Pancreas (tissue), 10 donors: ENCODE measurements at regions not wholly inside any gene's neighbourhood (a gene's known extent, or its start where the extent isn't known, plus 50 kb on each side); places are given as distances from the start of the nearest gene placed in this dataset.

ENCODE experiments used
- ATAC-seq, 4 donors: fragments of 200-7000 bp; cut with Tn5 transposase; one replicate each; pipeline versions ENCODE4 v1.8.0 to v1.9.1; 2020; ENCODE audit warnings: mild to moderate bottlenecking in 4 of 4, moderate library complexity in 4 of 4
- DNase-seq, 6 donors: peaks; one replicate each; pipeline ENCODE4 v3.0.0-alpha.2; 2020
- FAIRE-seq: peaks from 2 replicates; lab custom pipeline; 2012; peaks lifted over from hg19 to GRCh38; lab: Jason Lieb, UNC
- H3K27ac ChIP-seq, 4 donors: fragments of 200-600 bp; sonication (generic); 1 replicate in 3 of 4; 2 replicates in 1 of 4; pipeline versions ENCODE4 v1.5.0 to v1.8.0; 2020
- H3K27me3 ChIP-seq, 4 donors: fragments of 200-600 bp; one replicate each; pipeline ENCODE4 v1.8.0; 2021
- H3K36me3 ChIP-seq, 3 donors: fragments of 200-600 bp; sonication (generic) in 1 of 3; one replicate each; pipeline versions ENCODE4 v1.5.0 to v1.8.0; 2020 to 2021
- H3K4me1 ChIP-seq, 3 donors: fragments of 200-600 bp; one replicate each; pipeline ENCODE4 v1.8.0; 2021
- H3K4me3 ChIP-seq, 4 donors: fragments of 200-600 bp; sonication (generic) in 2 of 4; one replicate each; pipeline versions ENCODE4 v1.5.0 to v1.8.0; 2020 to 2021
- H3K9me3 ChIP-seq, 4 donors: fragments of 200-600 bp; one replicate each; pipeline ENCODE4 v1.8.0; 2021
- CTCF ChIP-seq, 4 donors: fragments of 200-600 bp; sonication (generic) in 3 of 4; IDR thresholded peaks; one replicate each; pipeline versions ENCODE4 v1.5.0 to v1.8.0; 2021; ENCODE audit warnings: antibody characterized with exemption in 4 of 4
- WGBS, 2 donors: extraction: QIAGEN DNeasy Blood & Tissue Kit; methylation state at CpG; one replicate each; pipeline ENCODE4 v1.1.7; 2013; 5-methylcytosine and 5-hydroxymethylcytosine counted together
- intact Hi-C, 3 donors: fragments of 100-400 bp; cut with DNase I; formaldehyde crosslinking; loops; one replicate each; pipeline versions ENCODE4 v1.11.1 to v1.14.2; 2022
- donor health status: healthy with polysubstance abuse.
- donor health status: DM: no; HTN: no; CAD: no; lungs with moderate emphysema.
- donor health status: DM: no; HTN: no; CAD: no.
- donor health status: control.
- donor health status: control.
- donor health status: Bipolar disorder and iron deficiency.
- donor health status: DM: yes; HTN: yes; CAD: no.
- donor health status: DM: no; HTN: no; CAD: no.
- donor health status: DM: no; HTN: no; CAD: no.
- donor health status: DM: yes; HTN: yes; CAD: no.

GRCh38 chr3:75048650-75049049 is 434.2 kb upstream of the CNTN3 start:
- no peak for DNase-seq
- intact Hi-C loops, result no loop called here
- 62 to 66% methylated on average over 3 of the region's 3 CpGs for WGBS, 2 donors

GRCh38 chr3:75049533-75049932 is 435.1 kb upstream of the CNTN3 start:
- intact Hi-C loops, result no loop called here
- H3K9me3 ChIP-seq, result no peaks in the 10 kb centered on the region
- no peaks in the 10 kb centered on the region for H3K27me3 ChIP-seq
- TF ChIP-seq CTCF (IDR thresholded peaks at IDR 0.05), result no peak
- H3K36me3 ChIP-seq, result no peaks in the 10 kb centered on the region
- no peak overlapping the region for H3K4me3 ChIP-seq
- 57 to 67% methylated on average over 5 of the region's 5 CpGs for WGBS, 2 donors
- H3K27ac ChIP-seq, result no peak overlapping the region
- ATAC-seq (no peak), FAIRE-seq (no peak), DNase-seq (no peak)
- no peaks in the 10 kb centered on the region for H3K4me1 ChIP-seq

More at GRCh38 chr3:75048650-75049049, 434.2 kb upstream of the CNTN3 start:
- TF ChIP-seq CTCF (IDR thresholded peaks at IDR 0.05), result no peak
- Histone ChIP-seq H3K27me3 (no peaks in the 10 kb centered on the region), H3K4me1 (no peaks in the 10 kb centered on the region), H3K4me3 (no peak overlapping the region), H3K9me3 (no peaks in the 10 kb centered on the region), H3K27ac (no peak overlapping the region), H3K36me3 (no peaks in the 10 kb centered on the region)
- FAIRE-seq (no peak), ATAC-seq (no peak)

- no peak for FAIRE-seq
Measured at GRCh38 chr3:75059120-75059519, 444.7 kb upstream of the CNTN3 start.

GRCh38 chr3:75061806-75062205 is 447.3 kb upstream of the CNTN3 start:
- Histone ChIP-seq H3K4me3 (no peak overlapping the region), H3K27ac (no peak overlapping the region), H3K9me3 (no peaks in the 10 kb centered on the region), H3K36me3 (no peaks in the 10 kb centered on the region), H3K4me1 (no peaks in the 10 kb centered on the region), H3K27me3 (no peaks in the 10 kb centered on the region)
- 66 to 78% methylated on average over 2 of the region's 2 CpGs for WGBS, 2 donors
- DNase-seq (no peak), FAIRE-seq (no peak), ATAC-seq (no peak)
- intact Hi-C loops, result no loop called here
- no peak for TF ChIP-seq CTCF (IDR thresholded peaks at IDR 0.05)

More at GRCh38 chr3:75059120-75059519, 444.7 kb upstream of the CNTN3 start:
- ATAC-seq (no peak), DNase-seq (no peak)
- no peaks in the 10 kb centered on the region for H3K27me3 ChIP-seq
- no peaks in the 10 kb centered on the region for H3K4me1 ChIP-seq
- no peak for TF ChIP-seq CTCF (IDR thresholded peaks at IDR 0.05)
- 58 to 68% methylated on average over 1 of the region's 1 CpG for WGBS, 2 donors
- H3K27ac ChIP-seq, result no peak overlapping the region
- H3K9me3 ChIP-seq, result no peaks in the 10 kb centered on the region
- no peak overlapping the region for H3K4me3 ChIP-seq
- intact Hi-C loops, result no loop called here
- no peaks in the 10 kb centered on the region for H3K36me3 ChIP-seq

GRCh38 chr3:75075158-75075557 is 460.7 kb upstream of the CNTN3 start:
- FAIRE-seq (no peak), DNase-seq (no peak), ATAC-seq (no peak)
- Histone ChIP-seq H3K9me3 (no peaks in the 10 kb centered on the region), H3K4me1 (no peaks in the 10 kb centered on the region), H3K27ac (no peak overlapping the region), H3K36me3 (no peaks in the 10 kb centered on the region), H3K4me3 (no peak overlapping the region), H3K27me3 (no peaks in the 10 kb centered on the region)
- intact Hi-C loops, result no loop called here
- no peak for TF ChIP-seq CTCF (IDR thresholded peaks at IDR 0.05)
- 92 to 94% methylated on average over 1 of the region's 1 CpG for WGBS, 2 donors
